ENCODE measurements at regions not wholly inside any gene's neighbourhood (a gene's known extent, or its start where the extent isn't known, plus 50 kb on each side); places are given as distances from the start of the nearest gene placed in this dataset.

GRCh38 chr14:101687756-101688546 is 73.6 kb upstream of the PPP2R5C start:
- TF ChIP-seq CTCF (IDR thresholded peaks at IDR 0.05; ENCODE audit: poor library complexity) = no peak
- TF ChIP-seq EZH2phosphoT487 (IDR thresholded peaks at IDR 0.05; ENCODE audit: low read depth, severe bottlenecking, unreplicated experiment) = no peak

All from hepatocyte (in vitro differentiated cells).